Kidney capillary endothelial cell (primary cell): ENCODE measurements at regions not wholly inside any gene's neighbourhood (a gene's known extent, or its start where the extent isn't known, plus 50 kb on each side); places are given as distances from the start of the nearest gene placed in this dataset.
"Not testable (repeated sequence)": the region's sequence is repeated elsewhere in the genome, so short reads cannot be mapped to it uniquely, and the experiment has no call there.

ENCODE experiments used
- DNase-seq: peaks from one replicate; pipeline ENCODE4 v3.0.0-alpha.2; 2018; ENCODE audit warnings: low spot score

- no peak for DNase-seq
Observed at GRCh38 chr1:187038784-187039183, 210.0 kb downstream of the PLA2G4A start.

- DNase-seq: no peak
Observed at GRCh38 chr1:187041104-187041503, 212.4 kb downstream of the PLA2G4A start.

- DNase-seq: no peak
Observed at GRCh38 chr1:187042538-187042937, 213.8 kb downstream of the PLA2G4A start.

- not testable (repeated sequence) for DNase-seq
Observed at GRCh38 chr1:187043433-187043832, 214.7 kb downstream of the PLA2G4A start.

- DNase-seq: no peak
Observed at GRCh38 chr1:187044411-187044810, 215.7 kb downstream of the PLA2G4A start.

GRCh38 chr1:187045371-187045770 lies 216.6 kb downstream of the PLA2G4A start:
- DNase-seq: no peak

- DNase-seq: no peak
Observed at GRCh38 chr1:187046293-187046692, 217.5 kb downstream of the PLA2G4A start.

GRCh38 chr1:187047298-187047697 lies 218.5 kb downstream of the PLA2G4A start:
- no peak for DNase-seq

- peak; percentile 8 for DNase-seq
Observed at GRCh38 chr1:187051618-187052232, 223.0 kb downstream of the PLA2G4A start.

GRCh38 chr1:187053876-187054275 lies 225.1 kb downstream of the PLA2G4A start:
- no peak for DNase-seq

- DNase-seq: no peak
Observed at GRCh38 chr1:187054862-187055757, 226.4 kb downstream of the PLA2G4A start.

GRCh38 chr1:187063271-187063670 lies 234.5 kb downstream of the PLA2G4A start:
- DNase-seq: no peak

- DNase-seq: no peak
Observed at GRCh38 chr1:187067160-187067559, 238.4 kb downstream of the PLA2G4A start.

- DNase-seq: no peak
Observed at GRCh38 chr1:187070076-187070475, 241.3 kb downstream of the PLA2G4A start.

GRCh38 chr1:187072262-187073034 lies 243.7 kb downstream of the PLA2G4A start:
- DNase-seq: not testable (repeated sequence)

- DNase-seq: not testable (repeated sequence)
Observed at GRCh38 chr1:187073035-187073560, 244.3 kb downstream of the PLA2G4A start.

- DNase-seq: not testable (repeated sequence)
Observed at GRCh38 chr1:187073634-187074245, 245.0 kb downstream of the PLA2G4A start.

GRCh38 chr1:187074445-187075048 lies 245.8 kb downstream of the PLA2G4A start:
- DNase-seq: no peak

- DNase-seq: no peak
Observed at GRCh38 chr1:187076922-187077321, 248.2 kb downstream of the PLA2G4A start.

- DNase-seq: no peak
Observed at GRCh38 chr1:187078321-187078720, 249.6 kb downstream of the PLA2G4A start.

- DNase-seq: no peak
Observed at GRCh38 chr1:187078916-187079315, 250.2 kb downstream of the PLA2G4A start.
